ENCODE measurements at regions not wholly inside any gene's neighbourhood (a gene's known extent, or its start where the extent isn't known, plus 50 kb on each side); places are given as distances from the start of the nearest gene placed in this dataset.
"Not testable (repeated sequence)": the region's sequence is repeated elsewhere in the genome, so short reads cannot be mapped to it uniquely, and the experiment has no call there.

DNA sequence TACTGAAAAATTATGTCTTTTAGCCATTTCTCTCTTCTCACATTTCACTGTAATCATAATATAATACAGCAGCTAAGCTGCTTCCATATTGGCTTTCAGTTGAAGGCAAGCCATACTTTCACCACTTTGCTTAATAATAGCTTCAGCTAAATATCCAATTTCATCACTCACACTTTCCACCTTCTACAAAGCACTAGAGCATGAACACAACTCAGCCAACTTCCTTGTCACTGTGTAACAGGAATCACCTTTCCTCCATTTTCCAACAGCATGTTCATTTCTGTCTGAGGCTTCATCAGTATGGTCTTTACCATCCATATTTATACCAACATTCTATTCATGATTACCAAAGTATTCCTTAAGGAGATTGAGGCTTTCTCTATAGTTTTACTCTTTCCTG lies 219.8 kb upstream of the CTSO start:
- no peak for DNase-seq (ENCODE audit: low spot score)

DNA sequence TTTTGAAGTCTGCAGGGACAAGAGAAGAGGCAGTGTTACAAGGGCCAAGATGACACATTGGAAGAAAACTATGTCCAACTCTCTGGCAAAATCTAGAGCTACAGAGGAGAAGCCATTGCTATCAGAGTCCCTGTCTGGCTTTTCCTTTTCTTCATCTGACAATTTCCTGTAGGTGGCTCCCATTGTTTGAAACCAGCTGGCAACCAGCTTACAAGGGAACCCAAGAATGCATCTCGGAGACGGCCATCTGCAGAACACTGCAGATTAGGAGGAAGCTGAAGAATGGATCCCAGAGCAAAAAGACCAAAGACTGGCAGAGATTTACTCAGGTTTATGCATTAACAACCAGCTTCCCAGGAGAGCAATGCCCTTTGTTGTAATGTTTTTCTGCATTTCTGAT lies 216.2 kb upstream of the CTSO start:
- DNase-seq (ENCODE audit: low spot score): no peak

DNA sequence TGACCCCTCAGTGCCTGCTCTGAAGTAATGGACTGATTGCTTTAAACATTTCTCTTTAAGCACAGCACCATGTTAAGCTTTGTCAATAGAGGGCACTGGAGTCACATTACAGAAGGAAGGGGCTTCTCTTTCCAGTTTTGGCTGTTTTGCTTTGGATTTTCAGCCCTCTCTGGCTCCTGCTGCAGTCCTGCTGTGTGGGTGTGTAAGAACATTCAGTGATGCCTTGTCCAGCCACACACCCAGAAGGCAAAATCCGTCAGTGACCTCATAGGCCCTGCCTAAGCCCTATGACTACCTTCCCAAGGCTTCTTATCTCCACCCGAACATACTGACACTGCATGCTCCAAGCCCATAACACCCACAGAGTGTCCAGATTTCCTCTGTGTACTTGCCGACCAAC lies 215.3 kb upstream of the CTSO start:
- DNase-seq (ENCODE audit: low spot score): peak; percentile 1

DNA sequence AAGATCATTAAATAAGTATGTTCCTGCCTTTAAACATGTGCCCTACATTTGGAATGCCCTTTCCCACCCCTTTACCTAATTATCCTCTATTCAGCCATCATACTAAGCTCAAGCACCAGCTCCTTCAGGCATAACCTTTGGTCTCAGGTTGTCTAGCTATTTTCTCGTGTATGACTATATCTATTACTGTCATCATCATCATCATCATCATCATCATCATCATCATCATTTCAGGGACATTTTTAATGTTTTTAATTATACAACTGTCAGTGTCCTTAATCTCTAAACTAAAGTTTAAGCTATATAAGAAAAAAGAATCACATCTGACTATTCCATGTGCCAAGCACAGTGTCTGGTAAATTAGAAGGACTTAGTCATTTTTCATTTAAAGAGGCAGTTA lies 214.6 kb upstream of the CTSO start:
- DNase-seq (ENCODE audit: low spot score): no peak

DNA sequence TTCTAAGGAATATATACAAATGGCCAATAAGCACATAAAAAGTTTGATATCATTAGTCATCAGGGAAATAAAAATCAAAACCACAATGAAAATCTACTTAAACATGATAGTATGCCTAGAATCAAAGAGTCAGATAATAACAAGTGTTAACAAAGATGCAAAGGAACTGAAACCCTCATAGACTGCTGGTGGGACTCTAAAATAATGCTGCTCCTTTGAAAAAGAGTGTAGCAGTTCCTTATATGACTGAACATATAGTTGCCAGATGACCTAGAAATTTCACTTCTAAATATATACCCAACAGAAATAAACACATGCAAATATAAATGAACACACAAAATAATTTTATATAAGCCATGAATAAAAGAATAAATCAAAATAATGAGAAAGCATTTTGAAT lies 205.1 kb upstream of the CTSO start:
- no peak for DNase-seq (ENCODE audit: low spot score)

DNA sequence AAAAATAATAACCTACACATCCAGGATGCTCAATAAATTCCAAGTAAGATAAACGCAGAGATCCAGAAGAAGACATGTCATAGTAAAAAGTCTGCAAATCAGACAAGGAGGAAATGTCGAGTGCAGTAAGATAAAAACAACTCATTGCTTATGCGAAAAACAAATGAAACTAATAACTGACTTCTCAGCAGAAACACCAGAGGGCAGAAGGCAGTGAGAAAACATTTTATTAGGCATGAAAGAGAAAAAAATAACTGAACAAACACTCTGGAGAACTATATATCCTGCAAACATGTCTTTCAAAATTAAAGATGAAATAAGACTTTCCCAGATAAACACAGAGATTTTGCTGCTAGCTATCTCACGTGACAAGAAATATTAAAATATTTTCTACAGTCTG lies 201.3 kb upstream of the CTSO start:
- no peak for DNase-seq (ENCODE audit: low spot score)

DNA sequence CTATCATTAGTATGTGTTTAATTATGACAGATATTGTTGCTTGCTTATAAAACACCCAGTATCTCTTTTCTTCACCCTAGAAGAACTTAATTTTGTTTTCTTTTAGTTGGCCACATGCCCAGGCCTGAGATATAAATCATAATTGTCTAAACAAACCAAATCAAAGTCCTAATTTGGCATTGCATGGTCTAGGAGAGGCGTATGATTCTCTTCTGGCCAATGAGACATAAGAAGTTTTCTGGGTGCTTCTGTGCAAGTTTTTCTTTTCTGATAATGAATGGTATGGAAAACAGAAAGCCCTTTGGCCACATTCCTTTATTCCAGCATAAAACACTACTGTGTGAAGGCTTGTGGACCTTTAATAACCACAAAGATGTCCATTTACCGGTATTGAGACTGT lies 192.9 kb upstream of the CTSO start:
- no peak for DNase-seq (ENCODE audit: low spot score)

DNA sequence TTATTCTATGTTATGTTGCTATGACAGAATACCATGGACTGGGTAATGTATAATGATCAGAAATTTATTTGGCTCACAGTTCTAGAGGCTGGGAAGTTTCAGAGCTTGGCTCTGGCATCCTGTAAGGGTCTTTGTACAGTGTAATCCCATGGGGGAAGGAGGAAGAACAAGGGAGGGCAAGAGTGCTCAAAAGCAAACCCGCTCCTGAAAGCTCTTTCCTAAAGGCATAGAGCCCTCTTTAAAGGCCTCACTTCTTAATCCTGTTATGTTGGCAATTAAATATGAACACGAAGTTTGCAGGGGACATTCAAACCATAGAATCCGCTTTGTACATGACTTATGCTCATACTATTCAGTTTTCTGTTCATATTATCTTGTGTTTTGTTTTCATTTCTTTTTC lies 191.3 kb upstream of the CTSO start:
- no peak for DNase-seq (ENCODE audit: low spot score)

DNA sequence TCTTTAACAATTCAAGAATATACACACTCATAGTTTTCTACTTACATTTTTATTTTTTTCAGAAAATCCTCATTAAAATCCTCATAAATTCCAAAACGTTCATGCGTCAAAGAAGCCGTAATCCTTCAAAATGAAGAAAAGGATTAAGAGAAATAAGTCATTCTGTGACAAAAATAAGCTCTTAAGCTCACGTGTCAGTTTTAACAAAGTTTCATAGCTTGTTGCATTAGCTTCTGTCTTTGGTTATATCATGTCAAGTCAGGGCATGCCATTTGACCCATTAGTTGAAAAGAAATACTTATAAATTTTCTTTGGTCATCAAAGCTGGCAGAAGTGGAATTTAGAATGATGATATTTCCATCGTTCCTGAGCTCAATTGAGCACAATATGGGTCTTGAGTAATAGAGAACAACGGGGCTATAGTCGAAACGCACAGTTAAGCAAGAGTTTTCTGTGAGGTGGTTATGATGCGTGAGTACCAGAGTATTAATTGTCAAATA lies 185.2 kb upstream of the CTSO start:
- DNase-seq (ENCODE audit: low spot score): no peak

DNA sequence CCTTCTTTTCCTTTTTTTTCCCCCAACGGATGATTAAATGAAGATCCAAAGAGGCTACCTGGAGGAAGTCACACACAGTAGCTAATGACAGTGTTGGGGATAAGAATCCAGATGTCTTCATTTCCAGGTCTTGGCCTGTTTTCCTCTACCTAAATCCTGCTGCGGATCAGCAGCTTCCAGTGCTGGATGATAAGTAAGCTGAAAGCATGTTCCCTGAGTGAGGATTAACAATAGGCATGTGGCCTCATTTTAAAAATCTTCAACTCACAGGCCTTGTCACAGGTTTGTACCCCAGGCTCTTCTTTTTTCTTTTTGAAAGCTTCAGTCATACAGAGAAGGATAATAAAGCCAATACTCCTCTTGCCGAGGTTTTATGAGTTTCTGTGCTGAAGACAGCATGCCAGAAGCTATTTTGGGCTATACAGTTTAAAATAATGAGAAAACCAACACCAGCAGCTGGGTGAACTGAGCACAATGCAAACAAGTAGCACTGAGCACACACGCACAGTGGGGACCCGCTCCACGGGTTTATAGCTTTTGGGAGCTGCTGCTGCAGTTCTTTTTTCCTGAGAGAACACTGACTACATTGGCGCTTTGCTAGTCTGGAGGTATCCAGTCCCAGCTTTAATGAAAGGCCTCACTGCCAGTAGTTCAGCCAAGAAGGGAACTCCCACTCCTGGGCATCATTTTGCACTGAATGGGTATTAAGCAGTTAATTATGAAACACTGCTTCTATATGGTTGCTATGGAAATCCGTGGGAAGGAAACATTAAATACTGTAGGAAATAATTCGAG lies 184.2 kb upstream of the CTSO start:
- no peak for DNase-seq (ENCODE audit: low spot score)

DNA sequence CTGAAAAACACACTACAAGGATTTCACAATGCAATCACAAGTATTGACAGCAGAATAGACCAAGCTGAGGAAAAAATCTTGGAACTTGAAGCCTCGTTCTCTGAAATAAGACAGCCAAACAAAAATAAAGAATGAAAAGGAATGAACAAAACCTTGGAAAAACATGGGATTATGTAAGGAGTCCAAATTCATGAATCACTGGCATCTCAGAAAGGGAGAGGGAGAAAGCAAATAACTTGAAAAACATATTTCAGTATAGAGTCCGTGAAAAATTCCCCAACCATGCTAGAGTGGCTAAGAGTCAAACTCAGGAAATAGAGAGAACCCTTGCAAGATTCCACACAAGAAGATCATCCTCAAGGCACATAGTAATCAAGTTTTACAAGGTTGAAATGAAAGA lies 178.5 kb upstream of the CTSO start:
- no peak for DNase-seq (ENCODE audit: low spot score)

DNA sequence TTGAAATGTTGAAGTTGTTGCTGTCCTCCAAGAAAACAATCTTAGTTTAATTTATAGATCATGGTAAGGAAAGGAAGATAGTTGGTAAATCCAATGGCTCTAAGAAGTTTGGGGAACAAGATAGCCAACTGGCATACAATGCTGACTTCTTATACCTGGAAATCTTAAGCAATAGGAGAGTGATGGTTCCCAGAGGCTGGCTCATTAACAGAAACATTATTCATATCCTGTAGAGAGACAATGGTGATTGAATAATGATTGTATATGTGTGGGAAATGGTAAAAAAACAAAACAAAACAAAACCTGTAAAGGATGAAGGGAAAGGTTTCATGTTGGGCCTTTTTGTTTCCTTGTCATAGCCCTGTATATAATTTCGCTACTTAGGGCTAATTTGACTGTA lies 174.9 kb upstream of the CTSO start:
- DNase-seq (ENCODE audit: low spot score): no peak

DNA sequence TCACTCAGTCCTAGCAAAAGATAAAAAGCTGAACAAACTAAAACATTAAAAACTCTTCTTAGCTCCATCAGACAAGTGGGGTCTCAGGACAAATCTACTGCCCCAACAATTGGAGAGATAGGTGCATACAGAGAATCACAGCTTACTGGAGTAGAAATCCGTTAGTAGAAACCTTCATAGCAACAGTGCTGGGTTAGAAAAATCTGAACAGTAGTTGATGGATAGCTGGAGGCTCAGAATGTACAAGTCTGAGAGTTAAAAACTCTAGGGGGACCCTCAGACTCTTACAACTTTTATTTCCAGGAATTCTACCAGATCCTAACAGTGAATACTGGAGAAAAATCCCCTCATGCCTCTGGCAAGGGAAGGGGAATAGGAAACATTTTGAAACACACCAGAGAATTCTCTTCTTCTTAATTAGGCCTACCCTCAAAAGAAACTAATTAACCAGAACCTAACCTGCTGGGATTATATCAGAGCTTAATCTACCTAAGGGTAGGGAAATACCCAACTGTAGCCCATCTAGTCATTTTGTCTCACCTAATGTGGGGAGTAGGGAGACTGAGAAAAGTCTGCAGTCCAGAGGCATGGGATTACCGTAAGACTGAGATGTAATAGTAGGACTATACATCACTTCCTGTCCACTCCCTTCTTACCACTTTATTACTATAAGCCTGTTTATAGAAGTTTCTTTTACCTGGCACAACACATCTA lies 165.0 kb upstream of the CTSO start:
- DNase-seq (ENCODE audit: low spot score): no peak

DNA sequence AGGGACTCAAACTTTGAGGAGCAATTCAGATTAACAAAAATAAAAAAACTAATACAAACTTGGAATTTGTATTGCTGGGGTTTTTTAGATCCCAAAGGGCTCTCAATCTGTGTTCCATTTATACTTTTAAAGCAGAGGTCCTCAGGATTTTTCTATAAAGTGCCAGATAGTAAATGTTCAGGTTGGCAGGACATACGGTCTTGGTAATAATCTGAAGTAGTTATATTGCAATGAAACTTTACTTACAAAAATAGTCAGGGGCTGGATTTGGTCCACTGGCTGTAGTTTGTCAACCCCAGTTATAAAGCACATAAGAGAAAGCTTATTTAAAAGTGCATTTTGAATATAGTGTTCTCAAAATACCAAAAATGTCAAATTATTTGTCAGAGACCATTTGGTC lies 164.1 kb upstream of the CTSO start:
- DNase-seq (ENCODE audit: low spot score): no peak

DNA sequence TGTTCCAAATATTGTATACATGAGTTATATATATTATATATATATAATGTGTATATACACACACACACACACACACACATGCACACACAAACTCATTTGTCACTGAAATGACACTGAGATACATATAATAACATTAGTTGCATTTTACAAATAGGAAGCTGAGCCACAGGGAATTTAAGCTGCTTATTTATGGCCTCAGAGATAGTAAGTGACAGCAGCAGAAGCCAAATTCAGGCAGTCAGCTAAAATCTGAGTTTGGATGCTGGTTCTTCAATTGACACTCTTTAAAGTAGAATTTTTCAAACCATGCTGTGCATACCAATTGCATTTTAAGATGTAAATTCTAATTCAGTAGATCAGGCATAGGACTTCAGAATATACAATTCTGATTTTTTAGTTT lies 163.3 kb upstream of the CTSO start:
- DNase-seq (ENCODE audit: low spot score): no peak

DNA sequence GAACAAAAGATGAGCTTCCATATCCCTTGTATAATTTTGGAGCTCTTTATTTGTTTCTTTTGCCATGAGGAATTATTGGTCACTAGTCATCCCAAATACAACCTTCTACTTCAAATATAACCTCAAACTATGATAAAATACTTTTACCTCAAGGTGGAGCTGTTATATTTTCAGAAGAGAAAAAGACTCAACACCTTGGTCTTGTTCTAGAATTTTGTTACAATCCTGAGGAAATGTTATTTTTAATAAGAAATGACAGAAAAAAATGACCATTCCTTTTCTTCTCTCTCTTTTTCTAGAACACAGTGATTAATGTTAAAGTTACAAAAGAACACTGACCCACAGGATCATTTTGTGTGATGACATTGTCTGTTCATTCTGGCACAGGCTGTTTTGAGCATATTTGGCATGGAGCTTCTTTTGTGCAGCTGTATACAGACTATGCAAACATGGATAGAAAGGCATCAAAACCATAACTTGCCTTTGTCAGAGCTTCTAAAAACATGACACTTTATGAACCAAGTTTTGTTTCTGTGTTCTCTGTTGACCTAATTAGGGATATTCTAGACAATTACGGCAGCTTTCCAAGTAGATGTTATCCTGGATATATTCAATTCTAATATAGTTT lies 159.6 kb upstream of the CTSO start:
- DNase-seq (ENCODE audit: low spot score): no peak

DNA sequence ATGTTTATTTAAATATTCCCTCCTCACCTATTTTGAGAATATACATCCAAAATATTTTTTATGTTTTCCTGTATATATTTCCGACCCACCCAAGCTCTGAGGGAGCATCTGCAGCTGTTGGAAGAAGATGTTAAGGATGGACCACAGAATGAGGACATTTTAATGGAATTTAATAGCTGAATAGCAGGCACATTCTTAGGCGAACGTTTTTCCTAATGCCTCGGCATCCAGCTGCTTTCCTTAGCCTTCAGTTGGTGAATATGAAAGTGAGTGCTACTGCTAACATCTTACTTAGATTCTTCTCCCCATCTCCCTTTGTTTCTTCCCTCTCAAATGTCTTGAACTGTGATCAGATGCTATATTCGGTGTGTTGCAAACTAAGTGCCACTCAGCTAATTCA lies 158.0 kb upstream of the CTSO start:
- no peak for DNase-seq (ENCODE audit: low spot score)

DNA sequence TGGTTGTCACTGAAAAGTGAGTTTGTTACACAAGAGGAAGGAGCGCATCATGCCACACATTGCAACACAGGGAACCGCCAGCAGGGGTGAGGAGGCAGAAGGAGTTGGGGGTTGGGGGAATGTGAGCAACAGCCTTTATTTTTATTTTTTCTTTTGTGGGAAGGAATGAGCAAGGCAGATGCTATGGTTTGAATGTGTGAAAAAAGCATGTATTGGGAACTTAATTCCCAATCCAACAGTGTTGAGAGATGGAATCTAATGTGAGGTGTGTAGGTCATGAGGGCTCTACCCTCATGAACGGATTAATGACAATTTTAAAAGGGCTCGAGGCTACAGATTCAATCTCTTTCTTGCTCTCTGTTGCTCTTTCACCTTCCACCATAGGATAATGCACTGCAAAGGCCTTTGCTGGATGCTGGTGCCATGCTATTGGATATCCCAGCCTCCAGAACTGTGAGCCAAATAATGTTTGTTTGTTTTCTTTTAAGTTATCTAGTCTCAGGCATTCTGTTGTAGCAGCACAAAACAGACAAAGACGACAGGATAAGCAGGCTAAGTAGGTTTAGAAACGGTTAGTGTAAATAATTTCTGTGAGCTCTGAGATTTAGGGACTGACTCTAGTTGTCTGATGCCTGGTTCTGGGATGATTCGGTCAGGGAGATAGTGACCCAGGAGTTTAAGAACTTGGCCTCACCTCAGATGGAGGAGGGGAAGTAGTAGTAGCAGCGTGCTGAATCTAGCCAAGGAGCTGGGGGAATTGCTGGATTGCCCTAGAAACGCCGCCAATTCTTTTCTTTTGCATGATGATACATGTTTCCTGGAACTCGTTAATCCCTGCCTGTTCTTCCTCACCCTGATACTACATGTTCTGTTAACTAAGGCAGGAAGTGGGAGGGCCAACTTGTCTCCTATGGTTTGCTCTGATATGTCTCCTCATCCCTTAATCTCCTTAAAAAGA lies 156.6 kb upstream of the CTSO start:
- no peak for DNase-seq (ENCODE audit: low spot score)

DNA sequence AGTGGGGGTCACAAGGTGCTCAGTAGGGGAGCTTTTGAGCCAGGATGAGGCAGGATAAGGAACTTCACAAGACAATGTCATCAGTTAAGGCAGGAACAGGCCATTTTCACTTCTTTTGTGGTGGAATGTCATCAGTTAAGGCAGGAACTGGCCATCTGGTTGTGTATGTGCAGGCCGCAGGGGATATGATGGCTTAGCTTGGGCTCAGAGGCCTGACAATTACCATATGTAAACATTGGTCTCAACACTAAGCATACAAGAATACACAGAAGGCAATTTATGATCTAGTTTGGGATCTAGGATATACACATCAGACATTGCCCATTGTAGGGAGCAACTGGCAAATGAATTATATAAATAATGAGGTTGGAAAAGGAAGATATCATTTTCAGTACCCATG lies 155.4 kb upstream of the CTSO start:
- DNase-seq (ENCODE audit: low spot score): not testable (repeated sequence)

DNA sequence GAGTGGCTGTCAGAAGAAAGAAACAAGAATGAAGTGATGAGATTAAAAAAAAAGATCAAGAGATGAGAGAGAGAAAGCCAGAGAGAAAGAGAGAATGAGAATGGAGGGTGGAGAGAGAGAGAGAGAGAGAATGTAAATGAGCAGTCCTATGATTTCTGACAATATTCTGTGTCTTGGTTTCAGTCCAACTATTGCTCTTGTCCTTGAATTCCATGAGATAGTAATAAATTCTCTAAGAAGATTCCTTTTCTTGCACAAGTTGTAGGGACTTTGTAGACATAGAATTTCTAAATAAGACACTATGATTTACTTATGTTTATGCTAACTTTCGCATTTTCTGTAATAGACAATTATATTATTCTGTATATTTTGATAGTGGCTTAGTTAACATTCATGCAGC lies 149.6 kb upstream of the CTSO start:
- DNase-seq (ENCODE audit: low spot score): no peak

DNA sequence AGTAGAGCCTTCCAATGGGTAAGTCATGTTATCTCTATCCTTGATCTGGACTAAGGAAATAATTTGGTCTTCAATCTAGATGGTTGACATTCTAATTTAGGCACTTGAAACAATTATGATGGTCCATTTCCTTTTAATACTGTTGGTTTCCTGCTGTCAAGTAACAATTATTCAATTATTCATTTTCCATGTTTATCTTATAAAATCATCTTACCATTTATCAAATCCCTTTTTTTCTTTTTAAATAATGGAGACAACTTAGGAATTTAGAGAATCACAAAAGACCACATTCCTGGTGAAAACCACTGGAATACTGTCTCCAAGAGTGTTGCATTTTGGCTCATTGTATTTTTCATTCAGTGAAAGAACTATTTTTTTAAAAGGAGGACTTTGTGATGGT lies 148.7 kb upstream of the CTSO start:
- DNase-seq (ENCODE audit: low spot score): no peak

DNA sequence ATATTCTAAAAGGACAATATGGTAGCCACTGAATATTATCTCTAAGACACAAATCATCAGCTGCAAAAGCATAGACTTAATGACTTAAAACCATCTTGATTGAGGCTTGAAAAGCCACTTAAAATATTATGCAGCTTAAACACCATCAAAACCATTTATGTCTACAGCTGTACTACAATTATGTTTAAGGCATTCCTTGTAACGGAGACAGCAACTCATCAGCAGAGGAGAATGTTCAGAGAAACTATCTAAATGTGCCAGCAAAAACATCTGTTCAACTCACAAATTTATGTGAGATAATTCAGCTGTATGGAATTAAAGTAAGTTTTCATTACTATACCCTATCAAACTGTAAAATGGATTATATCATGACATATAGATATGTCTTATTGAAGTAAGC lies 147.9 kb upstream of the CTSO start:
- no peak for DNase-seq (ENCODE audit: low spot score)

All from LoVo (cell line).